ENCODE measurements at regions not wholly inside any gene's neighbourhood (a gene's known extent, or its start where the extent isn't known, plus 50 kb on each side); places are given as distances from the start of the nearest gene placed in this dataset.
A peak's percentile ranks its signal among the peaks of the same experiment; 100 is the strongest.

GRCh38 chr10:8633909-8634308 lies 579.4 kb downstream of the GATA3 start:
- no CpG with 5 or more reads among the region's 1 CpG for WGBS (ENCODE audit: insufficient coverage)
- Histone ChIP-seq H3K27me3 (ENCODE audit: control insufficient read depth, insufficient read depth, low read length) (no peaks in the 10 kb centered on the region), H3K36me3 (ENCODE audit: control insufficient read depth, insufficient read depth, low read length) (no peaks in the 10 kb centered on the region), H3K27ac (ENCODE audit: low read length) (no peak overlapping the region), H3K9me3 (replicated peaks; ENCODE audit: control insufficient read depth, low read depth, low read length) (no peaks in the 10 kb centered on the region), H3K4me3 (ENCODE audit: low read length) (no peak overlapping the region), H3K4me1 (ENCODE audit: control insufficient read depth, insufficient read depth, low read length) (no peaks in the 10 kb centered on the region)
- DNase-seq = no peak

GRCh38 chr10:8636371-8636770 lies 581.9 kb downstream of the GATA3 start:
- Histone ChIP-seq H3K27me3 (ENCODE audit: control insufficient read depth, insufficient read depth, low read length) (no peaks in the 10 kb centered on the region), H3K27ac (ENCODE audit: low read length) (no peak overlapping the region), H3K9me3 (replicated peaks; ENCODE audit: control insufficient read depth, low read depth, low read length) (no peaks in the 10 kb centered on the region), H3K4me1 (ENCODE audit: control insufficient read depth, insufficient read depth, low read length) (no peaks in the 10 kb centered on the region), H3K4me3 (ENCODE audit: low read length) (no peak overlapping the region), H3K36me3 (ENCODE audit: control insufficient read depth, insufficient read depth, low read length) (no peaks in the 10 kb centered on the region)
- 86% methylated on average over 5 of the region's 9 CpGs for WGBS (ENCODE audit: insufficient coverage)
- DNase-seq = no peak

GRCh38 chr10:8637640-8638039 lies 583.2 kb downstream of the GATA3 start:
- DNase-seq = peak; percentile 44
- Histone ChIP-seq H3K27me3 (ENCODE audit: control insufficient read depth, insufficient read depth, low read length) (no peaks in the 10 kb centered on the region), H3K9me3 (replicated peaks; ENCODE audit: control insufficient read depth, low read depth, low read length) (no peaks in the 10 kb centered on the region), H3K4me1 (ENCODE audit: control insufficient read depth, insufficient read depth, low read length) (no peaks in the 10 kb centered on the region), H3K4me3 (ENCODE audit: low read length) (no peak overlapping the region), H3K36me3 (ENCODE audit: control insufficient read depth, insufficient read depth, low read length) (no peaks in the 10 kb centered on the region), H3K27ac (ENCODE audit: low read length) (no peak overlapping the region)
- WGBS (ENCODE audit: insufficient coverage) = no CpG with 5 or more reads among the region's 4 CpGs

GRCh38 chr10:8638088-8638672 lies 583.7 kb downstream of the GATA3 start:
- Histone ChIP-seq H3K27me3 (ENCODE audit: control insufficient read depth, insufficient read depth, low read length) (no peaks in the 10 kb centered on the region), H3K9me3 (replicated peaks; ENCODE audit: control insufficient read depth, low read depth, low read length) (no peaks in the 10 kb centered on the region), H3K36me3 (ENCODE audit: control insufficient read depth, insufficient read depth, low read length) (no peaks in the 10 kb centered on the region), H3K4me3 (ENCODE audit: low read length) (no peak overlapping the region), H3K4me1 (ENCODE audit: control insufficient read depth, insufficient read depth, low read length) (no peaks in the 10 kb centered on the region), H3K27ac (ENCODE audit: low read length) (no peak overlapping the region)
- 94% methylated on average over 2 of the region's 4 CpGs for WGBS (ENCODE audit: insufficient coverage)
- DNase-seq = no peak

GRCh38 chr10:8639486-8640185 lies 585.1 kb downstream of the GATA3 start:
- Histone ChIP-seq H3K27me3 (ENCODE audit: control insufficient read depth, insufficient read depth, low read length) (no peaks in the 10 kb centered on the region), H3K36me3 (ENCODE audit: control insufficient read depth, insufficient read depth, low read length) (no peaks in the 10 kb centered on the region), H3K9me3 (replicated peaks; ENCODE audit: control insufficient read depth, low read depth, low read length) (no peaks in the 10 kb centered on the region), H3K4me3 (ENCODE audit: low read length) (no peak overlapping the region), H3K27ac (ENCODE audit: low read length) (no peak overlapping the region), H3K4me1 (ENCODE audit: control insufficient read depth, insufficient read depth, low read length) (no peaks in the 10 kb centered on the region)
- peak; percentile 84 for DNase-seq
- WGBS (ENCODE audit: insufficient coverage) = 22% methylated on average over 1 of the region's 6 CpGs

GRCh38 chr10:8640301-8640700 lies 585.8 kb downstream of the GATA3 start:
- no peak overlapping the region for H3K27ac ChIP-seq (ENCODE audit: low read length)
- H3K27me3 ChIP-seq (ENCODE audit: control insufficient read depth, insufficient read depth, low read length) = no peaks in the 10 kb centered on the region
- WGBS (ENCODE audit: insufficient coverage) = no CpG with 5 or more reads among the region's 3 CpGs
- H3K36me3 ChIP-seq (ENCODE audit: control insufficient read depth, insufficient read depth, low read length) = no peaks in the 10 kb centered on the region
- no peaks in the 10 kb centered on the region for H3K9me3 ChIP-seq (replicated peaks; ENCODE audit: control insufficient read depth, low read depth, low read length)
- no peaks in the 10 kb centered on the region for H3K4me1 ChIP-seq (ENCODE audit: control insufficient read depth, insufficient read depth, low read length)
- H3K4me3 ChIP-seq (ENCODE audit: low read length) = no peak overlapping the region
- peak; percentile 71 for DNase-seq

GRCh38 chr10:8640878-8641277 lies 586.4 kb downstream of the GATA3 start:
- peak; percentile 9 for DNase-seq
- Histone ChIP-seq H3K4me1 (ENCODE audit: control insufficient read depth, insufficient read depth, low read length) (no peaks in the 10 kb centered on the region), H3K4me3 (ENCODE audit: low read length) (no peak overlapping the region), H3K36me3 (ENCODE audit: control insufficient read depth, insufficient read depth, low read length) (no peaks in the 10 kb centered on the region), H3K9me3 (replicated peaks; ENCODE audit: control insufficient read depth, low read depth, low read length) (no peaks in the 10 kb centered on the region), H3K27ac (ENCODE audit: low read length) (no peak overlapping the region), H3K27me3 (ENCODE audit: control insufficient read depth, insufficient read depth, low read length) (no peaks in the 10 kb centered on the region)

GRCh38 chr10:8656261-8656660 lies 601.8 kb downstream of the GATA3 start:
- no peaks in the 10 kb centered on the region for H3K36me3 ChIP-seq (ENCODE audit: control insufficient read depth, insufficient read depth, low read length)
- 88% methylated on average over 4 of the region's 4 CpGs for WGBS (ENCODE audit: insufficient coverage)
- no peak for DNase-seq
- H3K9me3 ChIP-seq (replicated peaks; ENCODE audit: control insufficient read depth, low read depth, low read length) = no peaks in the 10 kb centered on the region
- H3K4me3 ChIP-seq (ENCODE audit: low read length) = no peak overlapping the region
- H3K4me1 ChIP-seq (ENCODE audit: control insufficient read depth, insufficient read depth, low read length) = no peaks in the 10 kb centered on the region
- no peaks in the 10 kb centered on the region for H3K27me3 ChIP-seq (ENCODE audit: control insufficient read depth, insufficient read depth, low read length)
- no peak overlapping the region for H3K27ac ChIP-seq (ENCODE audit: low read length)

GRCh38 chr10:8659982-8660381 lies 605.5 kb downstream of the GATA3 start:
- H3K9me3 ChIP-seq (replicated peaks; ENCODE audit: control insufficient read depth, low read depth, low read length) = no peaks in the 10 kb centered on the region
- H3K4me1 ChIP-seq (ENCODE audit: control insufficient read depth, insufficient read depth, low read length) = no peaks in the 10 kb centered on the region
- DNase-seq = no peak
- no peaks in the 10 kb centered on the region for H3K36me3 ChIP-seq (ENCODE audit: control insufficient read depth, insufficient read depth, low read length)
- H3K4me3 ChIP-seq (ENCODE audit: low read length) = no peak overlapping the region
- H3K27me3 ChIP-seq (ENCODE audit: control insufficient read depth, insufficient read depth, low read length) = no peaks in the 10 kb centered on the region
- no CpG with 5 or more reads among the region's 2 CpGs for WGBS (ENCODE audit: insufficient coverage)
- H3K27ac ChIP-seq (ENCODE audit: low read length) = no peak overlapping the region

- H3K9me3 ChIP-seq (replicated peaks; ENCODE audit: control insufficient read depth, low read depth, low read length) = no peaks in the 10 kb centered on the region
- no peaks in the 10 kb centered on the region for H3K27me3 ChIP-seq (ENCODE audit: control insufficient read depth, insufficient read depth, low read length)
- H3K27ac ChIP-seq (ENCODE audit: low read length) = no peak overlapping the region
- no peaks in the 10 kb centered on the region for H3K36me3 ChIP-seq (ENCODE audit: control insufficient read depth, insufficient read depth, low read length)
- no peak overlapping the region for H3K4me3 ChIP-seq (ENCODE audit: low read length)
- no peak for DNase-seq
- H3K4me1 ChIP-seq (ENCODE audit: control insufficient read depth, insufficient read depth, low read length) = no peaks in the 10 kb centered on the region
- WGBS (ENCODE audit: insufficient coverage) = no CpG with 5 or more reads among the region's 3 CpGs
Measured at GRCh38 chr10:8661886-8662285, 607.4 kb downstream of the GATA3 start.

- H3K4me1 ChIP-seq (ENCODE audit: control insufficient read depth, insufficient read depth, low read length) = no peaks in the 10 kb centered on the region
- no peaks in the 10 kb centered on the region for H3K36me3 ChIP-seq (ENCODE audit: control insufficient read depth, insufficient read depth, low read length)
- no peak for DNase-seq
- no peaks in the 10 kb centered on the region for H3K9me3 ChIP-seq (replicated peaks; ENCODE audit: control insufficient read depth, low read depth, low read length)
- no peak overlapping the region for H3K27ac ChIP-seq (ENCODE audit: low read length)
- WGBS (ENCODE audit: insufficient coverage) = no CpG with 5 or more reads among the region's 2 CpGs
- no peak overlapping the region for H3K4me3 ChIP-seq (ENCODE audit: low read length)
- H3K27me3 ChIP-seq (ENCODE audit: control insufficient read depth, insufficient read depth, low read length) = no peaks in the 10 kb centered on the region
Measured at GRCh38 chr10:8663131-8663530, 608.6 kb downstream of the GATA3 start.
